ENCODE measurements at regions not wholly inside any gene's neighbourhood (a gene's known extent, or its start where the extent isn't known, plus 50 kb on each side); places are given as distances from the start of the nearest gene placed in this dataset.
A peak's percentile ranks its signal among the peaks of the same experiment; 100 is the strongest.

DNA sequence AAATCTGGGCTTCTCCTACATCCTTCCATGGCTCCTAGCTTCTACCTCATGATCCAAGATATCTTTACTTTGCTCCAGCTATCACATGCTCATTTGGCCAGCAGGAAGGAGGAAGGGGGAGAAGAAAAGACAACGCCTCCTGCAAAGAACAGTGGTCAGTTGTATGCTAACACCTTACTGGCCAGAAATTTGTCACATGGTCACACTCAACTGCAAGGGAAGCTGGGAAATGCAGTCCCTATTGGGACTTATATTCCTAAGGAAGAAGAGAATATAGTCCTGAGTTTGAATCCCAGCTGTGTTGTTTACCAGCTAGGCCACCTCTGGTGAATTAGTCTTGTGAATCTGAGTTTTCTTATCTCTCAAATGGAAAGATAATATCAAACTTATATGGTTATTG lies 272.0 kb downstream of the BLID start:
- H3K4me1 ChIP-seq (ENCODE audit: control insufficient read depth in 2 of 2, insufficient read depth in 2 of 2, low read length in 2 of 2) = no peaks in the 10 kb centered on the region
- no peaks in the 10 kb centered on the region for H3K36me3 ChIP-seq (ENCODE audit: control insufficient read depth in 2 of 2, insufficient read depth in 2 of 2, low read length in 1 of 2)
- WGBS = 92% methylated on average over 1 of the region's 1 CpG

DNA sequence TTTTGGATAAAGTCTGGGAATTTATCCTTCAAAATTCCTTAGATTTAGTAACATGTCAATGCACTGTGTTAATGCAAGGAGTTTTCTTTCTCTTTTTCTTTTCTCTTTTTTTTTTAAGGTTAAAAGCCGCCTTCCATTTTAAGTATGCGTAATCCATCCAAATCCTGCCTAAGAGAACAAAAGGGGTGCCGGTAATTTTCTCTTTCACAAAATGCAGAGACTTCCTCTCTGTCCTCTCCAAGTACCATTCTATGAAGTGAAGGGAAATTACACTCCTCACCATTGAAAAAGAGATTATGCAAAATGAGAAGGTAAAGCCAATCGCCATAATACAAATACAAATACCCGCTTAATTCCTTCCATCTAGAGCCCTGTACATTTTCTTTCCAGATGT lies 273.8 kb downstream of the BLID start:
- H3K9me3 ChIP-seq (ENCODE audit: control insufficient read depth in 2 of 2, insufficient read depth in 1 of 2, low read length in 1 of 2) = no peaks in the 10 kb centered on the region
- H3K36me3 ChIP-seq (ENCODE audit: control insufficient read depth in 2 of 2, insufficient read depth in 2 of 2, low read length in 1 of 2) = no peaks in the 10 kb centered on the region
- no peaks in the 10 kb centered on the region for H3K27me3 ChIP-seq (ENCODE audit: control insufficient read depth in 2 of 2, insufficient read depth in 1 of 2, low read length in 1 of 2)
- H3K4me1 ChIP-seq (ENCODE audit: control insufficient read depth in 2 of 2, insufficient read depth in 2 of 2, low read length in 2 of 2) = no peaks in the 10 kb centered on the region
- no peak overlapping the region for H3K4me3 ChIP-seq (ENCODE audit: low read length in 2 of 2)
- WGBS = 97% methylated on average over 5 of the region's 5 CpGs
- H3K27ac ChIP-seq (ENCODE audit: low read depth in 1 of 2, low read length in 1 of 2) = peak overlapping the region in 1 of 2 donors; percentile 17
- DNase-seq (ENCODE audit: low read depth in 6 of 9, low spot score in 9 of 9) = no peak

More for the DNA sequence above, 272.0 kb downstream of the BLID start:
- no peak for DNase-seq (ENCODE audit: low read depth in 6 of 9, low spot score in 9 of 9)
- Histone ChIP-seq H3K4me3 (ENCODE audit: low read length in 2 of 2) (no peak overlapping the region), H3K9me3 (ENCODE audit: control insufficient read depth in 2 of 2, insufficient read depth in 1 of 2, low read length in 1 of 2) (no peaks in the 10 kb centered on the region), H3K27me3 (ENCODE audit: control insufficient read depth in 2 of 2, insufficient read depth in 1 of 2, low read length in 1 of 2) (no peaks in the 10 kb centered on the region), H3K27ac (ENCODE audit: low read depth in 1 of 2, low read length in 1 of 2) (no peak overlapping the region)

DNA sequence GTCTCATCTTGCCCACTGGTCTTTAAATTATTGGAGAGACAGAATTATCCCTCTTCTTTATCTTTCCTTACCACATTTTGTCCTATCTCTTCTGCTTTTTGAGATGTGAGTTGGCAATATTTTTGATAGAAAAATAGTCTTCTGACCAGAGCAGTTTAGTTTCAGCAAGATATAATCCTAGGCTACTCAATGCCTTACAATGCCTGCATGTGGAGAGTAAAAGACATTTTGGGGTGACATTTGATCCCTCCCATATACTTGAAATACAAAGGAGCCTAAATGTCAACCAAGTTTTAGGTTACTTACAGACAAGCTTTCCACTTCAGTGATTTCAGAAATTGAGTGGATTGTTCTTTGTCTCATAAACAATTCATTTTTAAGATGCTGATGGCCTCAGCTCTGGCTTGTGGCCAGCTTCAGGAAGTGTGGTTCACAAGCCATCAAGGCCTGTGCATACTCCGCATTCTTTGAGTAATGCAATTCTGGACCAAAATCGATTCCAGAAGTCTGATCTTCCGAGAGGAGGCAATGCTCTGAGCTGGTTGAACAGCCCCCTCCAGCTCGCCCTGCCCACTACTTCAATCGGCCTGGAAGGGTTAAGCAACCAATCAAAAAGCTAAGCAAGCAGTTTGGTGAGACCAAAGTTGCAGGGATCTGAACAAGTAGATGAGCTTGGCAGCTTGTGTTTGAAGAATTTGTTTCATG lies 274.4 kb downstream of the BLID start:
- H3K27ac ChIP-seq (ENCODE audit: low read depth in 1 of 2, low read length in 1 of 2) = peak overlapping the region in 1 of 2 donors; percentile 17
- H3K27me3 ChIP-seq (ENCODE audit: control insufficient read depth in 2 of 2, insufficient read depth in 1 of 2, low read length in 1 of 2) = no peaks in the 10 kb centered on the region
- no peaks in the 10 kb centered on the region for H3K9me3 ChIP-seq (ENCODE audit: control insufficient read depth in 2 of 2, insufficient read depth in 1 of 2, low read length in 1 of 2)
- 80% methylated on average over 5 of the region's 5 CpGs for WGBS
- H3K36me3 ChIP-seq (ENCODE audit: control insufficient read depth in 2 of 2, insufficient read depth in 2 of 2, low read length in 1 of 2) = no peaks in the 10 kb centered on the region
- H3K4me3 ChIP-seq (ENCODE audit: low read length in 2 of 2) = no peak overlapping the region
- DNase-seq (ENCODE audit: low read depth in 6 of 9, low spot score in 9 of 9) = no peak
- no peaks in the 10 kb centered on the region for H3K4me1 ChIP-seq (ENCODE audit: control insufficient read depth in 2 of 2, insufficient read depth in 2 of 2, low read length in 2 of 2)

DNA sequence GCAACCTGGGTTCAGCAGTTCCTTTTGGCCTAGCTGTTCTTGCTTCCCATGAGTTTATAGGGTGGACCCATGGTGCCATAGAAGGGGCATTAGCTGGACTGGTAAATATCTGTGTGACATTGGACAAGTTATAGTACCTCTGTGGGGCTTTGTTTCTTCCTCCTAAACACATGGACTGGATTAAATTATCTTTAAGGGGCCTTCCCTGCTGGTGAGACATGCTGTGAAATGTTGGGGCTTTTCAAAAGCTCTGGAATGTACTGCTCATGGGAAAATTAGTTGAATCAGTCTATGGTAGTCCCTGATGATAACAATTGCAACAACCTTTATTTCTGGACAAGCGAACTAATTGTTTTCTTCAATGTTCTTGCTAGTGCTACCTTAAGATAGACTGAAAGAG lies 276.2 kb downstream of the BLID start:
- Histone ChIP-seq H3K9me3 (ENCODE audit: control insufficient read depth in 2 of 2, insufficient read depth in 1 of 2, low read length in 1 of 2) (no peaks in the 10 kb centered on the region), H3K27me3 (ENCODE audit: control insufficient read depth in 2 of 2, insufficient read depth in 1 of 2, low read length in 1 of 2) (no peaks in the 10 kb centered on the region), H3K4me1 (ENCODE audit: control insufficient read depth in 2 of 2, insufficient read depth in 2 of 2, low read length in 2 of 2) (no peaks in the 10 kb centered on the region), H3K4me3 (ENCODE audit: low read length in 2 of 2) (no peak overlapping the region), H3K36me3 (ENCODE audit: control insufficient read depth in 2 of 2, insufficient read depth in 2 of 2, low read length in 1 of 2) (no peaks in the 10 kb centered on the region), H3K27ac (ENCODE audit: low read depth in 1 of 2, low read length in 1 of 2) (no peak overlapping the region)
- 90% methylated on average over 1 of the region's 1 CpG for WGBS
- DNase-seq (ENCODE audit: low read depth in 6 of 9, low spot score in 9 of 9) = no peak

DNA sequence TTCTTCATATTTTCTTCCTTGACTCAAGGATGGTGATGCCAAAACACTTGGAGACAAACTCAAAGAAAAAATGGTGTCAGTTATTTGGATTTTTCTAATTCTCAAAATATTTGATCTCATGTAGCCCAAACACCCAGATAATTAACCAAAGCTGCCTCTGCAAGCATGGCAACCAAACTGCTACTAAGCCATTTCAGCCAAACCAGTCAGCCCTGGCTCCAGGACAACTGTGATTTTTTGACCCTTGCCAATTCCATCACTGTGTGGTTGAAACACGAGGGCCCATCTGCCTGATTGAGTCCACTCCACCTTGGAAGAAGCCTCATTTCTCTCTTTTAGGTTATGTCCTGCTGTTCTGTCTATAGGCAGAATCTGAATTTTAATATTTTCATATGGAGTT lies 277.4 kb downstream of the BLID start:
- DNase-seq (ENCODE audit: low read depth in 6 of 9, low spot score in 9 of 9) = no peak
- Histone ChIP-seq H3K4me3 (ENCODE audit: low read length in 2 of 2) (no peak overlapping the region), H3K4me1 (ENCODE audit: control insufficient read depth in 2 of 2, insufficient read depth in 2 of 2, low read length in 2 of 2) (no peaks in the 10 kb centered on the region), H3K36me3 (ENCODE audit: control insufficient read depth in 2 of 2, insufficient read depth in 2 of 2, low read length in 1 of 2) (no peaks in the 10 kb centered on the region), H3K27me3 (ENCODE audit: control insufficient read depth in 2 of 2, insufficient read depth in 1 of 2, low read length in 1 of 2) (no peaks in the 10 kb centered on the region), H3K9me3 (ENCODE audit: control insufficient read depth in 2 of 2, insufficient read depth in 1 of 2, low read length in 1 of 2) (no peaks in the 10 kb centered on the region), H3K27ac (ENCODE audit: low read depth in 1 of 2, low read length in 1 of 2) (no peak overlapping the region)
- WGBS = 79% methylated on average over 1 of the region's 1 CpG

DNA sequence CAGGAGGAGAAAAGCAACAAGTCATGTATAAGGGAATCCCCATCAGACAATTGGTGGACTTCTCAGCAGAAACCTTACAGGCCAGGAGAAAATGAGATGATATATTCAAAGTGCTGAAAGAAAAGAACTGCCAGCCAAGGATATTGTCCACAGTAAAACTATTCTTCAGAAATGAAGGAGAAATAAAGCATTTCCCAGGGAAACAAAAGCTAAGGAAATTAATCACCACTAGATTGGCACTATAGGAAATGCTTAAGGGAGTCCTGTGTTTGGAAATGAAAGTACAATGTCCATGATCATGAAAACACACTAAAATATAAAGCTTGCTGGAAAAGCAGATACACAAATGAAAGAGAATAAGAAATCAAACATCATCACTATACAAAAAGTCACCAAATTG lies 282.0 kb downstream of the BLID start:
- Histone ChIP-seq H3K36me3 (ENCODE audit: control insufficient read depth in 2 of 2, insufficient read depth in 2 of 2, low read length in 1 of 2) (no peaks in the 10 kb centered on the region), H3K4me3 (ENCODE audit: low read length in 2 of 2) (no peak overlapping the region), H3K9me3 (ENCODE audit: control insufficient read depth in 2 of 2, insufficient read depth in 1 of 2, low read length in 1 of 2) (peaks cover 1 to 4% of the 10 kb centered on the region in 2 donors), H3K27ac (ENCODE audit: low read depth in 1 of 2, low read length in 1 of 2) (no peak overlapping the region), H3K27me3 (ENCODE audit: control insufficient read depth in 2 of 2, insufficient read depth in 1 of 2, low read length in 1 of 2) (no peaks in the 10 kb centered on the region), H3K4me1 (ENCODE audit: control insufficient read depth in 2 of 2, insufficient read depth in 2 of 2, low read length in 2 of 2) (no peaks in the 10 kb centered on the region)
- DNase-seq (ENCODE audit: low read depth in 6 of 9, low spot score in 9 of 9) = no peak

DNA sequence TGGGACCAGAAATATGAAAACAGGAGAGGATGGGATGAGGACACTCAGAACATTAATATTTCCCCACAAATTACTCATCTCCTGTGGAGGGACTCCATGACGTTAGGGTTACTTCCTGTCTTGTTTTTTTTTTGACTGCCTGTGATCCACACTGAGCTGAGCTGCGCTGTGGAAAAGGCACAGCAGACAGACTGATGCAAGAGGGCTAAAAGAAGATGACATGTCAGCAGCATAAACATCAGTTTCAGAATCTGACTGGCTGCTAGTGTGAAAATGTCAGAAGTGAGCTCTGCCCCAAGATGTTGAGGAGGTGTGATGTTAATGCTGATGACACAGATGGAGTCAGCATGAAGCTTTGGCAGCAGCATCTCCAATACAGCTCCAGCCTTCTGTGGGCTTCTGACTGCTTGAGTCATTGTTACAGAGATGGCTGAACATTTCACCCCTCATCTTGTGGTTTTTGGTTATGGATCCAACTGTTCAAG lies 286.8 kb downstream of the BLID start:
- Histone ChIP-seq H3K4me1 (ENCODE audit: control insufficient read depth in 2 of 2, insufficient read depth in 2 of 2, low read length in 2 of 2) (no peaks in the 10 kb centered on the region), H3K27ac (ENCODE audit: low read depth in 1 of 2, low read length in 1 of 2) (no peak overlapping the region), H3K27me3 (ENCODE audit: control insufficient read depth in 2 of 2, insufficient read depth in 1 of 2, low read length in 1 of 2) (no peaks in the 10 kb centered on the region), H3K36me3 (ENCODE audit: control insufficient read depth in 2 of 2, insufficient read depth in 2 of 2, low read length in 1 of 2) (no peaks in the 10 kb centered on the region), H3K4me3 (ENCODE audit: low read length in 2 of 2) (no peak overlapping the region), H3K9me3 (ENCODE audit: control insufficient read depth in 2 of 2, insufficient read depth in 1 of 2, low read length in 1 of 2) (peaks cover 1 to 4% of the 10 kb centered on the region in 2 donors)
- 51% methylated on average over 2 of the region's 2 CpGs for WGBS
- DNase-seq (ENCODE audit: low read depth in 6 of 9, low spot score in 9 of 9) = no peak

DNA sequence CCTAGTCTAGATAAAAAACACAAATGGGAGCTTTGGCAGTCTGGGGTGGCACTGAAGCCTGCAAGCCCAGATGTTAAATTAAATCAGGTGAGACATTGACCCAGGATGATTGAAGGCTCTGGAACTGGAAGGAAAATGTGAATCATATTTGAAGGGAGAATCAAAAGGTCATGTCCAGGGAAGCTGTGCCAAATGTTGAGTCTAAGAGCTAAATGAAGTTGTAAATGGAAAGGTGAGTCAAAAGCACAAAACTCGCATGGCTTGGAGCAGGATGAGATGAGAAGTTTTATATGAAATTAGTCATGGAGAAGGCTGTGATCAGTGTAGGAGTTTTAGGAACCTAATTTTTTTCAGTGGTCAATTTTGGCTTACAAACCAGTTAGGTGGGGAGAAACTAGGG lies 301.1 kb downstream of the BLID start:
- Histone ChIP-seq H3K9me3 (ENCODE audit: control insufficient read depth in 2 of 2, insufficient read depth in 1 of 2, low read length in 1 of 2) (no peaks in the 10 kb centered on the region), H3K27ac (ENCODE audit: low read depth in 1 of 2, low read length in 1 of 2) (no peak overlapping the region), H3K27me3 (ENCODE audit: control insufficient read depth in 2 of 2, insufficient read depth in 1 of 2, low read length in 1 of 2) (no peaks in the 10 kb centered on the region), H3K4me3 (ENCODE audit: low read length in 2 of 2) (no peak overlapping the region), H3K36me3 (ENCODE audit: control insufficient read depth in 2 of 2, insufficient read depth in 2 of 2, low read length in 1 of 2) (no peaks in the 10 kb centered on the region), H3K4me1 (ENCODE audit: control insufficient read depth in 2 of 2, insufficient read depth in 2 of 2, low read length in 2 of 2) (no peaks in the 10 kb centered on the region)
- 95% methylated on average over 1 of the region's 1 CpG for WGBS
- no peak for DNase-seq (ENCODE audit: low read depth in 6 of 9, low spot score in 9 of 9)

DNA sequence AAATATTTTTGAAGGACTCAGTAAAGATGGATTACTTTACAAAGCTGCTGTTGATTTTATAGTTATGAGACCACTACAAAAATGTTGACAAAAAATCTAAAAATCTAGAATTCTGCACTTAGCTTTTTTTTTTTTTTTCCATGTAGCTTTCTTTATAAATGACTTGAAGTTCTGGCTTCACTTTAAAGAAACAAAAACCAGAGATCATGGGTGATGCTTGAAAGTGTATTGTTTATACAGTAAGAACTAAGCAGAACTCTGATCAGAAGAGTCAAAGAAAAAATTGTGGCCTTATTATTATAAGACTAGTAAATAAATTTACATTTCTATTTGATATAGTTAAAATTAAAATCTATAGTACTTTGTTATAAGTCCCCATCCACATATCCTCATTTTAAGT lies 301.7 kb downstream of the BLID start:
- Histone ChIP-seq H3K36me3 (ENCODE audit: control insufficient read depth in 2 of 2, insufficient read depth in 2 of 2, low read length in 1 of 2) (no peaks in the 10 kb centered on the region), H3K27me3 (ENCODE audit: control insufficient read depth in 2 of 2, insufficient read depth in 1 of 2, low read length in 1 of 2) (no peaks in the 10 kb centered on the region), H3K27ac (ENCODE audit: low read depth in 1 of 2, low read length in 1 of 2) (no peak overlapping the region), H3K4me3 (ENCODE audit: low read length in 2 of 2) (no peak overlapping the region), H3K4me1 (ENCODE audit: control insufficient read depth in 2 of 2, insufficient read depth in 2 of 2, low read length in 2 of 2) (no peaks in the 10 kb centered on the region), H3K9me3 (ENCODE audit: control insufficient read depth in 2 of 2, insufficient read depth in 1 of 2, low read length in 1 of 2) (no peaks in the 10 kb centered on the region)
- no peak for DNase-seq (ENCODE audit: low read depth in 6 of 9, low spot score in 9 of 9)

Measured in thymus (tissue), 11 donors.